SK-N-SH treated with all-trans-retinoic acid at 6 μM for 48 hours (cell line): ENCODE measurements at regions not wholly inside any gene's neighbourhood (a gene's known extent, or its start where the extent isn't known, plus 50 kb on each side); places are given as distances from the start of the nearest gene placed in this dataset.
A peak's percentile ranks its signal among the peaks of the same experiment; 100 is the strongest.

Experiments
- ARNTL ChIP-seq: fragments of 450-650 bp; formaldehyde crosslinking; IDR thresholded peaks from 2 replicates; pipeline ENCODE4 v1.5.0; 2020; ENCODE audit warnings: low read depth, mild to moderate bottlenecking, moderate library complexity, borderline replicate concordance
- BACH2 ChIP-seq: fragments of 250-450 bp; sonication (Bioruptor Pico); IDR thresholded peaks from 2 replicates; pipeline ENCODE4 v1.9.0; 2021; ENCODE audit warnings: mild to moderate bottlenecking, borderline replicate concordance
- CSDC2 ChIP-seq: fragments of 250-450 bp; sonication (Bioruptor Pico); IDR thresholded peaks from 2 replicates; pipeline ENCODE4 v1.5.0; 2020; ENCODE audit warnings: mild to moderate bottlenecking, moderate library complexity
- CSRNP3 ChIP-seq: fragments of 250-450 bp; sonication (Bioruptor Pico); IDR thresholded peaks from 2 replicates; pipeline ENCODE4 v1.5.1; 2021; ENCODE audit warnings: mild to moderate bottlenecking, moderate library complexity
- ISL1 ChIP-seq: fragments of 250-450 bp; sonication (Bioruptor Pico); IDR thresholded peaks from 2 replicates; pipeline ENCODE4 v2.1.2; 2022; ENCODE audit warnings: mild to moderate bottlenecking, moderate library complexity
- RARB ChIP-seq: fragments of 250-450 bp; sonication (Bioruptor Pico); IDR thresholded peaks from 2 replicates; pipeline ENCODE4 v1.8.0; 2021; ENCODE audit warnings: mild to moderate bottlenecking, moderate library complexity
- TCF4 ChIP-seq: fragments of 250-450 bp; sonication (Bioruptor Pico); IDR thresholded peaks from 2 replicates; pipeline ENCODE4 v1.8.0; 2021; ENCODE audit warnings: mild to moderate bottlenecking, moderate library complexity, borderline replicate concordance
- TOX ChIP-seq: fragments of 250-450 bp; sonication (Bioruptor Pico); IDR thresholded peaks from 2 replicates; pipeline ENCODE4 v1.8.0; 2021; ENCODE audit warnings: mild to moderate bottlenecking, moderate library complexity, borderline replicate concordance
- ZC3H10 ChIP-seq: fragments of 250-450 bp; sonication (Bioruptor Pico); IDR thresholded peaks from 2 replicates; pipeline ENCODE4 v1.5.1; 2021; ENCODE audit warnings: mild to moderate bottlenecking, moderate library complexity
- ZFP3 ChIP-seq: fragments of 250-450 bp; sonication (Bioruptor Pico); IDR thresholded peaks from 2 replicates; pipeline ENCODE4 v1.5.0; 2020; ENCODE audit warnings: mild to moderate bottlenecking, moderate library complexity
- ZFP30 ChIP-seq: fragments of 450-650 bp; formaldehyde crosslinking; IDR thresholded peaks from 2 replicates; pipeline ENCODE4 v1.5.0; 2022; ENCODE audit warnings: mild to moderate bottlenecking, moderate library complexity
- ZNF70 ChIP-seq: fragments of 450-650 bp; formaldehyde crosslinking; IDR thresholded peaks from 2 replicates; pipeline ENCODE4 v1.5.0; 2020; ENCODE audit warnings: mild to moderate bottlenecking, moderate library complexity
- ZNF8 ChIP-seq: fragments of 450-650 bp; formaldehyde crosslinking; IDR thresholded peaks from 2 replicates; pipeline ENCODE4 v1.5.0; 2020; ENCODE audit warnings: mild to moderate bottlenecking, moderate library complexity
- TF ChIP-seq, protein P1 (sequence below): fragments of 250-450 bp; sonication (Bioruptor Pico); IDR thresholded peaks from 2 replicates; pipeline ENCODE4 v1.8.0; 2020; ENCODE audit warnings: mild to moderate bottlenecking, moderate library complexity, borderline replicate concordance

DNA sequence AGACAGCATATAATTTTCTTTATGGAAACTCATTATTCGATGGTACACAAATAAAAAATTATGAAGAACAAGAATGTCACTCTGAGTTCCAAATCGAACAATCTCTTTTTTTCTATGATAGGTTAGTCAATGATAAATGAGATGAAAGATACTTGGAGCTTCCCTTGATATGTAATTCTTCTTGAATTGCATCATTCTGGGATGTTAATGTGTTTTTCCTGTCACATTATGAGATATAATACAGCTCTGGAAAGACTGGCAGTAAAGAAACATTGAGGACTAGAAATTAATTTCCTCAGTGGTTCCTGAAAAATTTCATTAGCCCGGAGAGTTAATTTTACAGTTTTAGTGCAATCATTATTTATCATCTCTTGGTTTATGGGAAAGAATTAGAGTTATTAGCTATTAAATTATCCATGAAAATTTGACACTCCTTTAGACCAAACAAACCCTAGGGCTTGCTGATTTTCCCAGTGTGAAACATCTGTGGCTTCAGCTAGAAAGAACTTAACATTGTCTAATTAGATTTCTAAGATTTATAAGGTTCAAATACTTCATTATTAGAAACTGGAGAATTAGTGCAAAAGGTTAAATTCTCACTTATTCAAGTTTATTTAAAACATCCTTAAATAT lies 1546.6 kb upstream of the TENM3 start:
- TF ChIP-seq BACH2, result no peak
- TF ChIP-seq TCF4 (CRISPR knock-in tag), result no peak
- TF ChIP-seq, protein P1, sequence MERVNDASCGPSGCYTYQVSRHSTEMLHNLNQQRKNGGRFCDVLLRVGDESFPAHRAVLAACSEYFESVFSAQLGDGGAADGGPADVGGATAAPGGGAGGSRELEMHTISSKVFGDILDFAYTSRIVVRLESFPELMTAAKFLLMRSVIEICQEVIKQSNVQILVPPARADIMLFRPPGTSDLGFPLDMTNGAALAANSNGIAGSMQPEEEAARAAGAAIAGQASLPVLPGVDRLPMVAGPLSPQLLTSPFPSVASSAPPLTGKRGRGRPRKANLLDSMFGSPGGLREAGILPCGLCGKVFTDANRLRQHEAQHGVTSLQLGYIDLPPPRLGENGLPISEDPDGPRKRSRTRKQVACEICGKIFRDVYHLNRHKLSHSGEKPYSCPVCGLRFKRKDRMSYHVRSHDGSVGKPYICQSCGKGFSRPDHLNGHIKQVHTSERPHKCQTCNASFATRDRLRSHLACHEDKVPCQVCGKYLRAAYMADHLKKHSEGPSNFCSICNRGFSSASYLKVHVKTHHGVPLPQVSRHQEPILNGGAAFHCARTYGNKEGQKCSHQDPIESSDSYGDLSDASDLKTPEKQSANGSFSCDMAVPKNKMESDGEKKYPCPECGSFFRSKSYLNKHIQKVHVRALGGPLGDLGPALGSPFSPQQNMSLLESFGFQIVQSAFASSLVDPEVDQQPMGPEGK (CRISPR knock-in tag), result no peak
- no peak for TF ChIP-seq ZNF8 (CRISPR knock-in tag)
- TF ChIP-seq ZFP3, result no peak
- TF ChIP-seq ISL1, result peak; percentile 55
- TF ChIP-seq ZNF70 (CRISPR knock-in tag), result no peak
- TF ChIP-seq CSDC2 (CRISPR knock-in tag), result no peak
- TF ChIP-seq RARB (CRISPR knock-in tag), result no peak
- TF ChIP-seq ARNTL (CRISPR knock-in tag), result no peak
- TF ChIP-seq TOX (CRISPR knock-in tag), result no peak
- TF ChIP-seq ZFP30, result no peak
- no peak for TF ChIP-seq ZC3H10 (CRISPR knock-in tag)
- TF ChIP-seq CSRNP3 (CRISPR knock-in tag), result no peak
